Astrocyte (in vitro differentiated cells and primary cell): ENCODE measurements at regions not wholly inside any gene's neighbourhood (a gene's known extent, or its start where the extent isn't known, plus 50 kb on each side); places are given as distances from the start of the nearest gene placed in this dataset.

ENCODE experiments used
- DNase-seq: peaks from one replicate; pipeline ENCODE4 v3.0.0-alpha.2; 2010; ENCODE audit warnings: low read depth
- FAIRE-seq: peaks from 2 replicates; lab custom pipeline; 2011; peaks lifted over from hg19 to GRCh38; lab: Jason Lieb, UNC
- H2AFZ ChIP-seq: 2 replicates; pipeline ENCODE4 v1.6.0; 2012; ENCODE audit warnings: low read depth, low read length, inconsistent platforms
- H3K27ac ChIP-seq: 2 replicates; pipeline ENCODE4 v1.5.1; 2011; ENCODE audit warnings: low read depth, low read length, inconsistent platforms
- H3K27me3 ChIP-seq: 2 replicates; pipeline ENCODE4 v1.6.0; 2011; ENCODE audit warnings: low read length, inconsistent platforms; ENCODE audit not compliant: insufficient read depth
- H3K36me3 ChIP-seq: 2 replicates; pipeline ENCODE4 v1.5.1; 2011; ENCODE audit warnings: low read length, inconsistent platforms; ENCODE audit not compliant: insufficient read depth
- H3K4me1 ChIP-seq: 2 replicates; pipeline ENCODE4 v1.5.1; 2011; ENCODE audit warnings: low read length, inconsistent platforms; ENCODE audit not compliant: insufficient read depth
- H3K4me2 ChIP-seq: 2 replicates; pipeline ENCODE4 v1.6.0; 2012; ENCODE audit warnings: low read length, inconsistent platforms
- H3K4me3 ChIP-seq: 2 replicates; pipeline ENCODE4 v1.5.1; 2011; ENCODE audit warnings: low read depth, mild to moderate bottlenecking, low read length, inconsistent platforms; ENCODE audit not compliant: insufficient read depth
- H3K79me2 ChIP-seq: 2 replicates; pipeline ENCODE4 v1.6.0; 2012; ENCODE audit warnings: mild to moderate bottlenecking, low read length, inconsistent platforms; ENCODE audit not compliant: insufficient read depth
- H3K9ac ChIP-seq: 2 replicates; pipeline ENCODE4 v1.6.0; 2012; ENCODE audit warnings: mild to moderate bottlenecking, low read length, inconsistent platforms
- H3K9me3 ChIP-seq: 2 replicates; pipeline ENCODE4 v1.5.1; 2012; ENCODE audit warnings: low read depth, mild to moderate bottlenecking, low read length, inconsistent platforms; ENCODE audit not compliant: insufficient read depth
- H4K20me1 ChIP-seq: 2 replicates; pipeline ENCODE4 v1.6.0; 2012; ENCODE audit warnings: low read length, inconsistent platforms; ENCODE audit not compliant: insufficient read depth
- H3K27ac Mint-ChIP-seq: one replicate; pipeline ENCODE4 v1.8.0; 2021; ENCODE audit warnings: mild to moderate bottlenecking, mixed read lengths; ENCODE audit not compliant: unreplicated experiment
- H3K27me3 Mint-ChIP-seq: one replicate; pipeline ENCODE4 v1.8.0; 2021; ENCODE audit warnings: low read depth, mixed read lengths; ENCODE audit not compliant: unreplicated experiment
- H3K36me3 Mint-ChIP-seq: one replicate; pipeline ENCODE4 v1.8.0; 2021; ENCODE audit warnings: low read depth, mixed read lengths; ENCODE audit not compliant: unreplicated experiment
- H3K4me1 Mint-ChIP-seq: one replicate; pipeline ENCODE4 v1.8.0; 2021; ENCODE audit warnings: low read depth, mixed read lengths; ENCODE audit not compliant: unreplicated experiment
- H3K4me3 Mint-ChIP-seq: one replicate; pipeline ENCODE4 v1.8.0; 2021; ENCODE audit warnings: mild to moderate bottlenecking, moderate library complexity, mixed read lengths; ENCODE audit not compliant: unreplicated experiment
- H3K9me3 Mint-ChIP-seq: one replicate; pipeline ENCODE4 v1.8.0; 2021; ENCODE audit warnings: mild to moderate bottlenecking, mixed read lengths; ENCODE audit not compliant: unreplicated experiment
- EZH2 ChIP-seq: IDR thresholded peaks from 2 replicates; pipeline ENCODE4 v1.6.1; 2012; ENCODE audit warnings: mild to moderate bottlenecking, low read length, inconsistent platforms; ENCODE audit not compliant: insufficient read depth
- TF ChIP-seq, protein P1 (sequence below): IDR thresholded peaks from 2 replicates; pipeline ENCODE4 v1.5.1; 2011; ENCODE audit warnings: low read depth, mild to moderate bottlenecking, inconsistent platforms, low read length, moderate library complexity; ENCODE audit not compliant: insufficient read depth

DNA sequence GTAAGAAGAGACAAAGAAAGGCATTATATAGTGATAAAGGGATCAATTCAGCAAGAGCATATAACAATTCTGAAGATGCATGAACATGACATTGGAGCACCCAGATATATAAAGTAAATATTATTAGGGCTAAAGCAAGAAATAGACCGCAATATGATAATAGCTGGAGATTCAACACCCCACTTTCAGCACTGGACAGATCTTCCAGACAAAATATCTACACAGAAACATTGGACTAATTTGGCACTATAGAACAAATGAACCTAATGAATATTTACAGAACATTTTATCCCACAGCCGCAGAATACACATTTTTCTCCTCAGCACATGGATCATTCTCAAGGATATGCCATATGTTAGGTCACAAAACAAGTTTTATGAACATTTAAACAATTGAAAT, 633.1 kb downstream of the JRKL start:
- Histone ChIP-seq H4K20me1 (no peaks in the 10 kb centered on the region), H3K4me2 (no peak overlapping the region), H3K27me3 (no peaks in the 10 kb centered on the region), H3K9me3 (peaks cover 4% of the 10 kb centered on the region), H2AFZ (no peak overlapping the region), H3K36me3 (no peaks in the 10 kb centered on the region), H3K9ac (no peak overlapping the region), H3K79me2 (no peaks in the 10 kb centered on the region), H3K4me1 (no peaks in the 10 kb centered on the region), H3K4me3 (no peak overlapping the region), H3K27ac (no peak overlapping the region)
- Mint-ChIP-seq H3K27me3 (no peaks in the 10 kb centered on the region), H3K27ac (no peak overlapping the region), H3K4me3 (no peak overlapping the region), H3K9me3 (no peaks in the 10 kb centered on the region), H3K36me3 (no peaks in the 10 kb centered on the region), H3K4me1 (no peaks in the 10 kb centered on the region)
- TF ChIP-seq EZH2 = no peak
- TF ChIP-seq, protein P1, sequence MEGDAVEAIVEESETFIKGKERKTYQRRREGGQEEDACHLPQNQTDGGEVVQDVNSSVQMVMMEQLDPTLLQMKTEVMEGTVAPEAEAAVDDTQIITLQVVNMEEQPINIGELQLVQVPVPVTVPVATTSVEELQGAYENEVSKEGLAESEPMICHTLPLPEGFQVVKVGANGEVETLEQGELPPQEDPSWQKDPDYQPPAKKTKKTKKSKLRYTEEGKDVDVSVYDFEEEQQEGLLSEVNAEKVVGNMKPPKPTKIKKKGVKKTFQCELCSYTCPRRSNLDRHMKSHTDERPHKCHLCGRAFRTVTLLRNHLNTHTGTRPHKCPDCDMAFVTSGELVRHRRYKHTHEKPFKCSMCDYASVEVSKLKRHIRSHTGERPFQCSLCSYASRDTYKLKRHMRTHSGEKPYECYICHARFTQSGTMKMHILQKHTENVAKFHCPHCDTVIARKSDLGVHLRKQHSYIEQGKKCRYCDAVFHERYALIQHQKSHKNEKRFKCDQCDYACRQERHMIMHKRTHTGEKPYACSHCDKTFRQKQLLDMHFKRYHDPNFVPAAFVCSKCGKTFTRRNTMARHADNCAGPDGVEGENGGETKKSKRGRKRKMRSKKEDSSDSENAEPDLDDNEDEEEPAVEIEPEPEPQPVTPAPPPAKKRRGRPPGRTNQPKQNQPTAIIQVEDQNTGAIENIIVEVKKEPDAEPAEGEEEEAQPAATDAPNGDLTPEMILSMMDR = no peak
- no peak for DNase-seq
- FAIRE-seq = no peak

DNA sequence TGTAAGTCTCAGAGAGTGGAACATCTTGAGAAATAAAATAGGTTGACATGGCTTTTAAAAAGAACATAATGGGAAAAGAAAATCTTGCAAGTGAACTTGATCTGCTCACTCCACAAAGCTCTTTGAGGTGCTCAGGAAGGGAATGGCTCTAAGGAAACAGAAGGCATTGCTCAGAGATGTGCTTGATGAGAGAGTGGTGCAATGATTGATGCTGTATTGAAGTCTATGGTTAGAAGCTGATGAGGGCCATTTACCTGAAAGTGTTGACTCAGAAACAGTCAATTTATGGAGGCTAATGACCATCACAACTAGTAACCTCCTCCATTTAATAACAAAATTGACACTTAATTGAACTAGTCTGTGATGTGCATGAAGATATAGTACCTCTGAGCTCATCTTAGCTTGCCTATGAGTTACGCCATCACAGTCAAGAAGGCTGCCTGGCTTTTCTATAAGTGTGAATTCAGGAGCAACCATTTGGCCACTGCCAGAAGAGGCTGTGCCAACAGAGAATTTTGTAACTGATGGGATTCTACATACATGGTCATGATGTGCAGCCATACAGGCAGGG, 639.1 kb downstream of the JRKL start:
- Histone ChIP-seq H3K27ac (no peak overlapping the region), H3K27me3 (no peaks in the 10 kb centered on the region), H3K4me1 (no peaks in the 10 kb centered on the region), H4K20me1 (no peaks in the 10 kb centered on the region), H3K9me3 (no peaks in the 10 kb centered on the region), H3K36me3 (no peaks in the 10 kb centered on the region), H3K79me2 (no peaks in the 10 kb centered on the region), H3K4me3 (no peak overlapping the region), H3K4me2 (no peak overlapping the region), H2AFZ (no peak overlapping the region), H3K9ac (no peak overlapping the region)
- no peaks in the 10 kb centered on the region for H3K27me3 Mint-ChIP-seq
- TF ChIP-seq, protein P1 = no peak
- TF ChIP-seq EZH2 = no peak
- no peaks in the 10 kb centered on the region for H3K36me3 Mint-ChIP-seq
- no peaks in the 10 kb centered on the region for H3K9me3 Mint-ChIP-seq
- H3K4me3 Mint-ChIP-seq = no peak overlapping the region
- no peak overlapping the region for H3K27ac Mint-ChIP-seq
- DNase-seq = no peak
- no peak for FAIRE-seq
- H3K4me1 Mint-ChIP-seq = no peaks in the 10 kb centered on the region

DNA sequence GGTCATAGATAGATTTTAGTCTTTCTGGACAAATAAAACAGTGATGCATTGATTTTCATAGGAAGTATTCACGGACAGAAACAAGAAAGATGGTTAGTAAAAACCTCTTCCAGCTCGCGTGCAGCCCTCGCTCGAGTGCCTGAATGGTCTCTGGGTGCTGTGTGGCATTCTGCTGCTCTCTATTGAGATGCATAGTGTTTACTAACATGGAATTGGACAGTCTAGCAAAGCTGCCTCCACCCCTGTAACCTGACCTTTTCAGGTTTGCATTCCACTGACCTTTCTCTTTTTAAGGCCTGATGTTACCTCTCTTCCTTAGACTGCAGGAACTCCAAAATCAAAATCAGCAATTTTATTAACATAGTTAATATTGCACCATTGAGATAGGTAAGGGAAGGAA, 643.4 kb downstream of the JRKL start:
- no peaks in the 10 kb centered on the region for H3K27me3 ChIP-seq
- H3K36me3 ChIP-seq = no peaks in the 10 kb centered on the region
- TF ChIP-seq, protein P1 = no peak
- TF ChIP-seq EZH2 = no peak
- H3K9me3 ChIP-seq = no peaks in the 10 kb centered on the region
- no peak overlapping the region for H2AFZ ChIP-seq
- no peak for DNase-seq
- no peaks in the 10 kb centered on the region for H3K79me2 ChIP-seq
- H3K27ac ChIP-seq = no peak overlapping the region
- Mint-ChIP-seq H3K36me3 (no peaks in the 10 kb centered on the region), H3K9me3 (no peaks in the 10 kb centered on the region), H3K27ac (no peak overlapping the region), H3K4me1 (no peaks in the 10 kb centered on the region), H3K4me3 (no peak overlapping the region), H3K27me3 (no peaks in the 10 kb centered on the region)
- no peak overlapping the region for H3K4me2 ChIP-seq
- no peaks in the 10 kb centered on the region for H3K4me1 ChIP-seq
- H3K4me3 ChIP-seq = no peak overlapping the region
- no peaks in the 10 kb centered on the region for H4K20me1 ChIP-seq
- FAIRE-seq = no peak
- H3K9ac ChIP-seq = no peak overlapping the region
